NB4 (cell line): ENCODE measurements at regions not wholly inside any gene's neighbourhood (a gene's known extent, or its start where the extent isn't known, plus 50 kb on each side); places are given as distances from the start of the nearest gene placed in this dataset.

ENCODE experiments used
- DNase-seq: peaks from one replicate; pipeline ENCODE4 v3.0.0; 2010; ENCODE audit warnings: low read depth
- H3K4me3 ChIP-seq: one replicate; pipeline ENCODE4 v1.5.1; 2011; ENCODE audit warnings: mild to moderate bottlenecking, low read depth, low read length, moderate library complexity
- MYC ChIP-seq: IDR thresholded peaks from 2 replicates; pipeline ENCODE4 v1.6.1; 2011; ENCODE audit warnings: low read depth, low read length
- POLR2A ChIP-seq: IDR thresholded peaks from 2 replicates; pipeline ENCODE4 v1.6.1; 2011; ENCODE audit warnings: mild to moderate bottlenecking; ENCODE audit not compliant: insufficient read length; ENCODE audit errors: extremely low read depth
- TF ChIP-seq, protein P1 (sequence below): IDR thresholded peaks from 2 replicates; pipeline ENCODE4 v1.6.1; 2011; ENCODE audit warnings: low read depth, low read length
- TF ChIP-seq, protein P2 (sequence below): IDR thresholded peaks from one replicate; pipeline ENCODE4 v1.5.1; 2012; ENCODE audit warnings: low read depth, low read length

DNA sequence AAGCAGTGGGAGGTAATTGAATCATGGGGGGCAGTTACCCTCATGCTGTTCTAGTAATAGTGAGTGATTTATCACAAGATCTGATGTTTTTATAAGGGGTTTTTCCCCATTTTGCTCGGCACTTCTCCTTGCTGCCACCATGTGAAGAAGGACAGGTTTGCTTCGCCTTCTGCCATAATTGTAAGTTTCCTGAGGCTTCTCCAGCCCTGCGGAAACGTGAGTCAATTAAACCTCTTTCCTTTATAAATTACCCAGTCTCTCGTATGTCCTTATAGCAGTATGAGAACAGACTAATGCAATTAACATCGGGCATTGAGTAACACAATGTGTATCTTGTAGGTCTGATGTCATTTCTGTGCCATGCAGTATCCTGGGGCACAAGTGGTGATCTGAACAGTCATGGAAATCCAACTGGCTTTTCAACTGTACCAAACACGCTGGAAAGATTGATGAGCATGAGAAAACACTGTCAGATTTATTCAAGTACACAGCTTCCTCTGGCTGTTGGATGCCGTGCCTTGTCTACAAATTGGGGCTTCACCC is 208.6 kb upstream of the KIAA1217 start:
- no peak overlapping the region for H3K4me3 ChIP-seq
- DNase-seq, result no peak
- TF ChIP-seq, protein P1, sequence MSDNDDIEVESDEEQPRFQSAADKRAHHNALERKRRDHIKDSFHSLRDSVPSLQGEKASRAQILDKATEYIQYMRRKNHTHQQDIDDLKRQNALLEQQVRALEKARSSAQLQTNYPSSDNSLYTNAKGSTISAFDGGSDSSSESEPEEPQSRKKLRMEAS, result no peak
- TF ChIP-seq MYC (no peak), POLR2A (no peak)
- TF ChIP-seq, protein P2, sequence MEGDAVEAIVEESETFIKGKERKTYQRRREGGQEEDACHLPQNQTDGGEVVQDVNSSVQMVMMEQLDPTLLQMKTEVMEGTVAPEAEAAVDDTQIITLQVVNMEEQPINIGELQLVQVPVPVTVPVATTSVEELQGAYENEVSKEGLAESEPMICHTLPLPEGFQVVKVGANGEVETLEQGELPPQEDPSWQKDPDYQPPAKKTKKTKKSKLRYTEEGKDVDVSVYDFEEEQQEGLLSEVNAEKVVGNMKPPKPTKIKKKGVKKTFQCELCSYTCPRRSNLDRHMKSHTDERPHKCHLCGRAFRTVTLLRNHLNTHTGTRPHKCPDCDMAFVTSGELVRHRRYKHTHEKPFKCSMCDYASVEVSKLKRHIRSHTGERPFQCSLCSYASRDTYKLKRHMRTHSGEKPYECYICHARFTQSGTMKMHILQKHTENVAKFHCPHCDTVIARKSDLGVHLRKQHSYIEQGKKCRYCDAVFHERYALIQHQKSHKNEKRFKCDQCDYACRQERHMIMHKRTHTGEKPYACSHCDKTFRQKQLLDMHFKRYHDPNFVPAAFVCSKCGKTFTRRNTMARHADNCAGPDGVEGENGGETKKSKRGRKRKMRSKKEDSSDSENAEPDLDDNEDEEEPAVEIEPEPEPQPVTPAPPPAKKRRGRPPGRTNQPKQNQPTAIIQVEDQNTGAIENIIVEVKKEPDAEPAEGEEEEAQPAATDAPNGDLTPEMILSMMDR, result no peak

DNA sequence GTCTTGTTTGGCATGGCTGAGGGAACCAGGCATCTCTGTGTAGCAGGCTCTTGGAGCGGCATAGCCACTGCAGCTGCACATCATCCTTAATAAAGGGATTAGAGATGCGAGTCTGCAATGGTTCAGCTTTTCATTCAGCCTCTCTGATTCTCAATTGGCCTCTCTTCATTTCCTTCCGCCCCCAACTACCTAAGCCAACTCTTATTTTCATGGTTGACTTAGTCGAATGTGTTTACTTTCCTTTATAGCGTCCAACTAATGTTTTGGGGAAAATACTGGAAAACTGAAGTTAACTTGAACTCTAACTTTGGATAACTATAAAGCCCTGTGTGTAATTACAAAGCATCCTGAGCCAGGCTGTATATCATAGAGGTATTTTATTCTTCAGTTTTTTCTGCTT is 202.2 kb upstream of the KIAA1217 start:
- no peak overlapping the region for H3K4me3 ChIP-seq
- no peak for TF ChIP-seq MYC
- TF ChIP-seq, protein P1, result no peak
- TF ChIP-seq, protein P2, result no peak
- TF ChIP-seq POLR2A, result no peak

DNA sequence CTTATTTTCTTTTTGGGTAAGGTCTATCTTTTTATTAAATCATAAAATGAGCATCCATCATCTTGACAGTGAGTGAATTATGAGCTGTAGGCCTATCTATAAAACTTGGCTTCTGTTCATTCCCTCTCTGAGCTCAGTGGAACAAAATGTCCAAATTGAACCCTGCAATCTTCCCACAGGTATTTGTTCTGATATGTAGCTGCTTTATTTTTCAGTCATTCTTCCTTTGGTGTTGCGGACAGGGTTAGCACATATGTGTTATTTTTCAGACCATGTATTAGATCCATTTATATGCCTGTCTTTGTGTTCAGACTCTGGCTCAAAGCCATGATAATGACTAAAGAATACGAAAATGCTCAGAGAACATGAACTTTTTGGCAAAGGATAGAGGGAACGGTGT is 201.6 kb upstream of the KIAA1217 start:
- no peak for DNase-seq
- TF ChIP-seq, protein P1, result no peak
- TF ChIP-seq MYC (no peak), POLR2A (no peak)
- TF ChIP-seq, protein P2, result no peak
- no peak overlapping the region for H3K4me3 ChIP-seq

More for the DNA sequence above, 202.2 kb upstream of the KIAA1217 start:
- no peak for DNase-seq

DNA sequence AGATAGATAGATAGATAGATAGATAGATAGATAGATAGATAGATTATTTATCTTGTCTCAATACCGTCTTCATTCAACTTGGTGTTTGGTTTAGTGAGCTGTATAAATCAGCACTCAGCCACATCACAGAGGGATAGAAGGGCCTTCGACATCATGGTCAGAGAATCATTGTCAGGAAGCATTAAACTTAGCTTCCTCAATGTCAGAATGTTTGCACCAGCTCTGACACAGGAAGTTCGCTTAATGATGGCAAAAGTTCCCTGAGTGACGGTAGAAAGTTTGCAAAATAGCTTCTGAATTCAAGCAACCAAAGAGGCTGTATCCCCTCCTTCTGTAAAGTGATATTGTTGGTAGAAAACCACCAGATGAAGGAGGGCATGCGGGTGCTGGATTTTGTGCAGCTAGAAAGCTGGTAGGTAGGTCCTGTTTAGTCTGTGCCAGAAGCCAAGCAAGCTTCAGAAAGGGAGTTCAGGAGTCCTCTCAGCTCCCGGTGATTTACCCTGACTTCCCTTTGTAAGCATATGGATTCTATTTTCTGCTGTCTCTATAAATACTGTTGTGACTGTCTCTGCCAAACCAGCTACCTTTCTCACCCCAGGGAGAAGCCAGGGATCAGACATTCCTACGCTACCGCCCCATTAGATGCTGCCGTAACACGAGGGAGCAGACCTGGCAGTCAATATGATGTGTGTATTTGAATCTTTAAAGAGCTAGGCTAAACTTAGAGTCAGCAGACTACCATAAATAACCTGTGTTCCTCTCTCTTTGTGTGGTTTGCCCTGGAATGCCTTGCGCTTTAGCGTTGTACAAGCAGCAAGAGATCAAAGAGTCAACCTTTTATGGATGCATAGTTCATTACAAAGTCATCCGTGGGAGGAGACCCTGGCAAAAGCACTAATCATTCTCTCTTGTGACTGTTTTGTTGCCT is 200.5 kb upstream of the KIAA1217 start:
- DNase-seq, result no peak
- H3K4me3 ChIP-seq, result no peak overlapping the region
- TF ChIP-seq MYC (no peak), POLR2A (no peak)
- TF ChIP-seq, protein P1, result no peak

DNA sequence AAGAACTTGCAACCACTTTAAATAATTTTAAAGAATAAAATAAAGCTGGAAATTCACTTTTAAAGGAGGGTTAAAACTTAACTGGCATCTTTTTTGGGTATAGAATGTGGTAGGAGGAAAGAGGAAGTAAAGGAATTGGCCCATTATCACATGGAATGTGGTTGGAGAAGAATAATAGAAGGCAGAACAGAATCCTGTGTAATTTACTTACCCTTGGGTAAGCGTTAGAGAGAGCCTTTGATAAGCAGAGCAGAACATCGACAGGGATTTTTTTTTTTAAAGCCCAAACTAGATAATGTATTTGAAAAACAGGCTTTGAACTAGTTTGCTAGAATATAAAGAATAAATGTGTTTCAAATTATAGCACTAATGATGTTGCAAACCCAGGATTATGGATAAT is 199.8 kb upstream of the KIAA1217 start:
- TF ChIP-seq MYC (no peak), POLR2A (no peak)
- DNase-seq, result no peak
- no peak overlapping the region for H3K4me3 ChIP-seq

DNA sequence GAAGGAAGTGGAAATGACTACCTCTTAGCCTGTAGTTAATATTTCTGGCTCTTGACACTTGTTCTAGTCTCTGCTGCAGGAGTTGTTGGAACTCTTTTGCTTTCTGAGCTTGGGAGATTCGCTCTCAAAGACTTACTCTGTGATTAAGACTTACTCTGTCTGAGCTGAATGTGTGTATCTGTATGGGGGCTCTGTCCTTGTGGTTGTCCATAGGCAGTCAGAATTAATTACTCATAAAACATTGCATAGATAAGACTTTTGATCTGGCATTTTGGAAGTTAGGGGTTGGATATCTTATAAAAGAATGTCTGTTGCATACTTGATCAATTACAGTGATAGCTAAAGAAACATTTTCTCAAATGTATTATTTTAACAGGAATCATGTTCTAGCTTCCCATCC is 199.2 kb upstream of the KIAA1217 start:
- DNase-seq, result no peak
- no peak overlapping the region for H3K4me3 ChIP-seq
- TF ChIP-seq POLR2A (no peak), MYC (no peak)
- TF ChIP-seq, protein P2, result no peak
- TF ChIP-seq, protein P1, result no peak
